Upper lobe of left lung (tissue), 6 donors: ENCODE measurements at regions not wholly inside any gene's neighbourhood (a gene's known extent, or its start where the extent isn't known, plus 50 kb on each side); places are given as distances from the start of the nearest gene placed in this dataset.

Experiments
- ATAC-seq, 2 donors: fragments of 200-7000 bp; cut with Tn5 transposase; one replicate each; pipeline ENCODE4 v1.9.1; 2022; ENCODE audit warnings: mild to moderate bottlenecking in 2 of 2, moderate library complexity in 2 of 2; ENCODE audit not compliant: low FRiP score in 2 of 2
- DNase-seq, 2 donors: peaks; one replicate each; pipeline ENCODE4 v3.0.0-alpha.2; 2019 to 2020
- H3K27ac ChIP-seq, 4 donors: fragments of 200-600 bp; sonication (generic); one replicate each; pipeline ENCODE4 v1.5.1; 2016 to 2019
- H3K27me3 ChIP-seq, 4 donors: fragments of 200-600 bp; sonication (generic); one replicate each; pipeline ENCODE4 v1.5.1; 2017 to 2019
- H3K36me3 ChIP-seq, 4 donors: fragments of 200-600 bp; sonication (generic); one replicate each; pipeline ENCODE4 v1.5.1; 2016 to 2019
- H3K4me1 ChIP-seq, 4 donors: fragments of 200-600 bp; sonication (generic); one replicate each; pipeline ENCODE4 v1.5.1; 2018 to 2019
- H3K4me3 ChIP-seq, 4 donors: fragments of 200-600 bp; sonication (generic); one replicate each; pipeline ENCODE4 v1.5.1; 2017 to 2019; ENCODE audit warnings: mild to moderate bottlenecking in 2 of 4, moderate library complexity in 1 of 4
- H3K9me3 ChIP-seq, 4 donors: fragments of 200-600 bp; sonication (generic); one replicate each; pipeline ENCODE4 v1.5.1; 2018 to 2019
- EP300 ChIP-seq, 4 donors: sonication (generic); formaldehyde crosslinking; IDR thresholded peaks; one replicate each; pipeline ENCODE4 v1.5.1; 2017; ENCODE audit warnings: antibody characterized with exemption in 4 of 4, control low read depth in 2 of 4
- POLR2A ChIP-seq, 4 donors: fragments of 450-650 bp; IDR thresholded peaks; one replicate each; pipeline ENCODE4 v1.5.1; 2016 to 2017; ENCODE audit warnings: antibody characterized with exemption in 4 of 4, mild to moderate bottlenecking in 2 of 4
- POLR2AphosphoS5 ChIP-seq, 2 donors: sonication (generic); formaldehyde crosslinking; IDR thresholded peaks; one replicate each; pipeline ENCODE4 v1.5.1; 2017; ENCODE audit warnings: antibody characterized with exemption in 2 of 2
- WGBS, 2 donors: methylation state at CpG; one replicate each; pipeline ENCODE4 v1.1.5; 2017 to 2018; 5-methylcytosine and 5-hydroxymethylcytosine counted together
- TF ChIP-seq, protein P1 (sequence below), 6 experiments: fragments of 450-650 bp in 4 of 6; fragments of 200-600 bp in 2 of 6; sonication (generic) in 2 of 6; IDR thresholded peaks; one replicate each; pipeline ENCODE4 v1.5.1; 2016 to 2019; ENCODE audit warnings: antibody characterized with exemption in 6 of 6
- donor health status: DM: no; HTN: no; CAD: no; lungs with moderate emphysema.
- donor health status: DM: no; HTN: yes; CAD: no; lungs with severe emphysema.

DNA sequence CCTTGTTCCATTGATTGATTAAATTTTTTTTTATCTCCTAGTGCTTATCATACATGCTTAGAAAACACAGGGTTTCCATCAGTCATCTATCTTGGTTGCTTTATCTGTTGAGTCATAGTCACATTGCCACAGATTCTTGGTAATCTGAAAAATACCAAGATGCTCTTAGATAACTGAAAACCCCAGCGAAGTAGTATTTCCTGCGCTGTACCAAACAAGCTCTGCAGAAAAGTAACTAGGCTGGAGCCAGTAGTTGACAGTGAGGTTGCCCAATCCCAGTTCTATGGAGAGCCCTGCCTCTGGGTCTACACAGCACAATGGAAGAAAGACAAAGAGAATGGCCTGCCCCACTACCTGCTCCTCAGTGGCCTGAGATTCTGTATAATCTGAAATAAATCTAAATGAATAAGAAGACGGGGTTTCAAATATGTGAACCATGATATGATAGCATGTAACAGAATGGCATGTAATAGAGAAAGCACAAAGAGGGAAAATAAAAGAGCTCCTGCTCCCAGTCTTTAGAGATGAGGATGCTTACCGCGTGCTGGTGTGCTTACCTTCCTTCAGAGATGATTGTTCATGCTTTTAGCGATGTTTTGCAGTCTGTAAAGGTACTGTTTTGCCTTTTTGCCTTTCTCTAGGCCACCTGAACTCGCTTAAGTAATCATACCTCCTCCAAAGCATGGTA is 55.3 kb upstream of the RAPGEF2 start:
- Histone ChIP-seq H3K4me1 (no peaks in the 10 kb centered on the region), H3K27ac (no peak overlapping the region), H3K4me3 (peak overlapping the region in 2 of 4 donors; percentile 14 to 41), H3K9me3 (no peaks in the 10 kb centered on the region), H3K27me3 (no peaks in the 10 kb centered on the region), H3K36me3 (no peaks in the 10 kb centered on the region)
- ATAC-seq, result peak in 1 of 2 donors; percentile 57
- TF ChIP-seq, protein P1, sequence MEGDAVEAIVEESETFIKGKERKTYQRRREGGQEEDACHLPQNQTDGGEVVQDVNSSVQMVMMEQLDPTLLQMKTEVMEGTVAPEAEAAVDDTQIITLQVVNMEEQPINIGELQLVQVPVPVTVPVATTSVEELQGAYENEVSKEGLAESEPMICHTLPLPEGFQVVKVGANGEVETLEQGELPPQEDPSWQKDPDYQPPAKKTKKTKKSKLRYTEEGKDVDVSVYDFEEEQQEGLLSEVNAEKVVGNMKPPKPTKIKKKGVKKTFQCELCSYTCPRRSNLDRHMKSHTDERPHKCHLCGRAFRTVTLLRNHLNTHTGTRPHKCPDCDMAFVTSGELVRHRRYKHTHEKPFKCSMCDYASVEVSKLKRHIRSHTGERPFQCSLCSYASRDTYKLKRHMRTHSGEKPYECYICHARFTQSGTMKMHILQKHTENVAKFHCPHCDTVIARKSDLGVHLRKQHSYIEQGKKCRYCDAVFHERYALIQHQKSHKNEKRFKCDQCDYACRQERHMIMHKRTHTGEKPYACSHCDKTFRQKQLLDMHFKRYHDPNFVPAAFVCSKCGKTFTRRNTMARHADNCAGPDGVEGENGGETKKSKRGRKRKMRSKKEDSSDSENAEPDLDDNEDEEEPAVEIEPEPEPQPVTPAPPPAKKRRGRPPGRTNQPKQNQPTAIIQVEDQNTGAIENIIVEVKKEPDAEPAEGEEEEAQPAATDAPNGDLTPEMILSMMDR (IDR thresholded peaks at IDR 0.05), result no peak
- no peak for TF ChIP-seq POLR2AphosphoS5 (IDR thresholded peaks at IDR 0.05)
- no peak for TF ChIP-seq EP300 (IDR thresholded peaks at IDR 0.05)
- no peak for TF ChIP-seq POLR2A (IDR thresholded peaks at IDR 0.05)
- no peak for DNase-seq
- 70 to 75% methylated on average over 7 of the region's 7 CpGs for WGBS, 2 donors

GRCh38 chr4:159048166-159048886 is 54.6 kb upstream of the RAPGEF2 start:
- Histone ChIP-seq H3K36me3 (no peaks in the 10 kb centered on the region), H3K4me3 (peak overlapping the region in 3 of 4 donors; percentile 14 to 41 (median 37)), H3K9me3 (no peaks in the 10 kb centered on the region), H3K27me3 (no peaks in the 10 kb centered on the region), H3K27ac (peak overlapping the region in 1 of 4 donors; percentile 19), H3K4me1 (no peaks in the 10 kb centered on the region)
- TF ChIP-seq POLR2AphosphoS5 (IDR thresholded peaks at IDR 0.05), result no peak
- TF ChIP-seq EP300 (IDR thresholded peaks at IDR 0.05), result no peak
- no peak for TF ChIP-seq POLR2A (IDR thresholded peaks at IDR 0.05)
- TF ChIP-seq, protein P1 (IDR thresholded peaks at IDR 0.05), result no peak
- ATAC-seq (peak; percentile 90 to 93), DNase-seq (peak in 1 of 2 donors; percentile 84)
- 33 to 42% methylated on average over 11 to 16 of the region's 16 CpGs for WGBS, 2 donors

DNA sequence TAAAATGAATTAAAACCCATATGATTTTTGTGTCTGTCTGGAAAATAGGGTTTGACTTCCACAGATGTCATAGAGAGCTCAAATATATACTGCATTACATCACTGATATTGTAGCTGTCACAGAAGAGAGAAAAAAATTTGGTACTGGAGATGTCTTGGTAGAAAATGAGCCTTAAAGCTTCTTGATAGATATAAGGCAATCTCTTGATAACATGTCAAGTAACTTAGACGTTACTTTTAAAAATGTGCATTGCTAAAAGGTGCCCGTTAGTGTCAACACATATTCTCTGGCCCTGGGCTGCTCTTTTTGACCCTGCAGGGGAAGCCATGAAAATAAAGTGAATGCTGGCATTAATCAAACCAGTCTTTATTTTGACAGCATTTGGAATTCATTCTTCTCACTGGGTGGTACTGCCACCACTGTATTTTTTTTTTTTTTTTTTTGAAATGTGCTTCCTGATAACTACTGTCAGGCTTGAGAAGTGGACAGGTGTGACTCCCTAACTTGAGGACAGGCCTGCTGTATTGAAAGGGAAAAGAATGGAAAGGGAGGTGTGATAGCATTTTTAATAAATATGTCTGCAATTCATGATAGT is 53.0 kb upstream of the RAPGEF2 start:
- Histone ChIP-seq H3K4me1 (no peaks in the 10 kb centered on the region), H3K36me3 (no peaks in the 10 kb centered on the region), H3K27ac (no peak overlapping the region), H3K27me3 (no peaks in the 10 kb centered on the region), H3K9me3 (no peaks in the 10 kb centered on the region), H3K4me3 (no peak overlapping the region)
- WGBS, 2 donors, result 74 to 76% methylated on average over 2 of the region's 2 CpGs
- ATAC-seq (no peak), DNase-seq (no peak)
- TF ChIP-seq, protein P1 (IDR thresholded peaks at IDR 0.05), result no peak

GRCh38 chr4:159051245-159052071 is 51.4 kb upstream of the RAPGEF2 start:
- 40 to 49% methylated on average over 7 of the region's 7 CpGs for WGBS, 2 donors
- TF ChIP-seq, protein P1 (IDR thresholded peaks at IDR 0.05), result no peak
- TF ChIP-seq POLR2A (IDR thresholded peaks at IDR 0.05), result no peak
- no peak for TF ChIP-seq EP300 (IDR thresholded peaks at IDR 0.05)
- no peak for TF ChIP-seq POLR2AphosphoS5 (IDR thresholded peaks at IDR 0.05)
- no peak for ATAC-seq
- no peaks in the 10 kb centered on the region for H3K4me1 ChIP-seq
- H3K27ac ChIP-seq, result no peak overlapping the region
- H3K27me3 ChIP-seq, result no peaks in the 10 kb centered on the region
- no peak overlapping the region for H3K4me3 ChIP-seq
- no peaks in the 10 kb centered on the region for H3K9me3 ChIP-seq
- no peak for DNase-seq
- no peaks in the 10 kb centered on the region for H3K36me3 ChIP-seq
